ENCODE measurements at regions not wholly inside any gene's neighbourhood (a gene's known extent, or its start where the extent isn't known, plus 50 kb on each side); places are given as distances from the start of the nearest gene placed in this dataset.

GRCh38 chr15:80339601-80340000, 64.6 kb upstream of the ARNT2 start:
- TF ChIP-seq CTCF (IDR thresholded peaks at IDR 0.05; ENCODE audit: borderline replicate concordance, extremely low read depth, low read length, poor library complexity, severe bottlenecking): no peak
- no peak for TF ChIP-seq EZH2 (IDR thresholded peaks at IDR 0.05; ENCODE audit: borderline replicate concordance, low read depth, low read length, severe bottlenecking)
